Endodermal cell (in vitro differentiated cells): ENCODE measurements at regions not wholly inside any gene's neighbourhood (a gene's known extent, or its start where the extent isn't known, plus 50 kb on each side); places are given as distances from the start of the nearest gene placed in this dataset.

Experiments used
- DNase-seq: peaks from one replicate; pipeline ENCODE4 v3.0.0-alpha.2; 2017
- H3K27ac ChIP-seq: 2 replicates; pipeline ENCODE4 v1.5.1; 2013; ENCODE audit warnings: mild to moderate bottlenecking, low read depth, low read length, moderate library complexity
- H3K27me3 ChIP-seq: 2 replicates; pipeline ENCODE4 v1.6.1; 2013; ENCODE audit warnings: mild to moderate bottlenecking, low read length, moderate library complexity; ENCODE audit not compliant: insufficient read depth, control insufficient read depth, poor library complexity, severe bottlenecking
- H3K36me3 ChIP-seq: 2 replicates; pipeline ENCODE4 v1.7.0; 2013; ENCODE audit warnings: mild to moderate bottlenecking, low read length, moderate library complexity; ENCODE audit not compliant: control insufficient read depth, insufficient read depth
- H3K4me1 ChIP-seq: one replicate; pipeline ENCODE4 v1.7.0; 2013; ENCODE audit warnings: low read length; ENCODE audit not compliant: control insufficient read depth, insufficient read depth
- H3K4me3 ChIP-seq: 2 replicates; pipeline ENCODE4 v1.5.1; 2013; ENCODE audit warnings: mild to moderate bottlenecking, low read length, moderate library complexity
- H3K9ac ChIP-seq: 2 replicates; pipeline ENCODE4 v1.6.1; 2013; ENCODE audit warnings: mild to moderate bottlenecking, low read length, moderate library complexity; ENCODE audit not compliant: poor library complexity, severe bottlenecking; ENCODE audit errors: extremely low read depth
- H3K9me3 ChIP-seq: 2 replicates; pipeline ENCODE4 v1.6.1; 2013; ENCODE audit warnings: mild to moderate bottlenecking, low read length, moderate library complexity; ENCODE audit not compliant: control insufficient read depth
- H3K27ac Mint-ChIP-seq: 2 replicates; pipeline ENCODE4 v1.8.0; 2020; ENCODE audit warnings: mixed read lengths
- H3K27me3 Mint-ChIP-seq: 2 replicates; pipeline ENCODE4 v1.8.0; 2021; ENCODE audit warnings: mild to moderate bottlenecking, mixed read lengths; ENCODE audit not compliant: insufficient read depth
- H3K36me3 Mint-ChIP-seq: 2 replicates; pipeline ENCODE4 v1.8.0; 2020; ENCODE audit warnings: low read depth, mixed read lengths
- H3K4me1 Mint-ChIP-seq: 2 replicates; pipeline ENCODE4 v1.8.0; 2020; ENCODE audit warnings: mixed read lengths
- H3K4me3 Mint-ChIP-seq: 2 replicates; pipeline ENCODE4 v1.8.0; 2020; ENCODE audit warnings: mild to moderate bottlenecking, moderate library complexity, mixed read lengths
- H3K9me3 Mint-ChIP-seq: 2 replicates; pipeline ENCODE4 v1.8.0; 2020; ENCODE audit warnings: mild to moderate bottlenecking, mixed read lengths
- WGBS, 2 experiments: methylation state at CpG; one replicate each; pipeline versions ENCODE4 v1.1.5 to v1.1.7; 2013; ENCODE audit warnings: missing lambda C conversion rate in 2 of 2, mixed read lengths in 1 of 2; ENCODE audit not compliant: insufficient coverage in 1 of 2, insufficient read length in 1 of 2; 5-methylcytosine and 5-hydroxymethylcytosine counted together
- TF ChIP-seq, protein P1 (sequence below): fragments of 200-600 bp; sonication (generic); conservative IDR thresholded peaks from 2 replicates; pipeline ENCODE4 v1.5.0; 2021; ENCODE audit warnings: antibody characterized with exemption, mild to moderate bottlenecking

DNA sequence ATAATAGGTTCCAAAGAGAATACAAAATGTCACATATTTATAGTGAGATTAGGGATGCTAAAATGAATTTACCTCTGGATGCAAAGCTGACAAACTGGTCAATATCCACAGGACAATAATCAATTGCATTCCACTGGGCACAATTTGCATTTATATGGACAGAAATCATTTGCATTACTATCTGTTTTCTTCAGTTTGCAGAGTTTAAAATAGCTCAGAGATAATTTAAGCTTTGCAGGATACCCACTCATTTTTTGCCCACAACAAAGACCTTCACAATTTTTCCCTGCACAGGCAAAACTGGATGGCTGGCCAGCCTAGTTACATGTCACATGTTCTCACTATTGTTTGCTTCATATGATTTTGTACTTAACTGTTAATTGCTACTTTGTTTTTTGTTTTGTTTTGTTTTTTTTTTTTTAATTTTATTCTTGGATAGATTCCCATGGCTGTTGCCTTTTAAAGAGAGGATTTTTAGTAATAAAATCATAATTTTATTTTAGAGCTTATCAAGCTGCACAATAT lies 483.5 kb downstream of the UTRN start:
- Histone ChIP-seq H3K9me3 (no peaks in the 10 kb centered on the region), H3K36me3 (peaks cover 5% of the 10 kb centered on the region), H3K4me1 (peaks cover 11% of the 10 kb centered on the region), H3K27ac (no peak overlapping the region), H3K27me3 (no peaks in the 10 kb centered on the region), H3K4me3 (peak overlapping the region; percentile 64), H3K9ac (peak overlapping the region; percentile 30)
- TF ChIP-seq, protein P1, sequence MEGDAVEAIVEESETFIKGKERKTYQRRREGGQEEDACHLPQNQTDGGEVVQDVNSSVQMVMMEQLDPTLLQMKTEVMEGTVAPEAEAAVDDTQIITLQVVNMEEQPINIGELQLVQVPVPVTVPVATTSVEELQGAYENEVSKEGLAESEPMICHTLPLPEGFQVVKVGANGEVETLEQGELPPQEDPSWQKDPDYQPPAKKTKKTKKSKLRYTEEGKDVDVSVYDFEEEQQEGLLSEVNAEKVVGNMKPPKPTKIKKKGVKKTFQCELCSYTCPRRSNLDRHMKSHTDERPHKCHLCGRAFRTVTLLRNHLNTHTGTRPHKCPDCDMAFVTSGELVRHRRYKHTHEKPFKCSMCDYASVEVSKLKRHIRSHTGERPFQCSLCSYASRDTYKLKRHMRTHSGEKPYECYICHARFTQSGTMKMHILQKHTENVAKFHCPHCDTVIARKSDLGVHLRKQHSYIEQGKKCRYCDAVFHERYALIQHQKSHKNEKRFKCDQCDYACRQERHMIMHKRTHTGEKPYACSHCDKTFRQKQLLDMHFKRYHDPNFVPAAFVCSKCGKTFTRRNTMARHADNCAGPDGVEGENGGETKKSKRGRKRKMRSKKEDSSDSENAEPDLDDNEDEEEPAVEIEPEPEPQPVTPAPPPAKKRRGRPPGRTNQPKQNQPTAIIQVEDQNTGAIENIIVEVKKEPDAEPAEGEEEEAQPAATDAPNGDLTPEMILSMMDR = no peak
- no peak for DNase-seq
- peaks cover 35% of the 10 kb centered on the region for H3K4me1 Mint-ChIP-seq
- H3K4me3 Mint-ChIP-seq = no peak overlapping the region
- H3K27ac Mint-ChIP-seq = peak overlapping the region; percentile 13
- H3K9me3 Mint-ChIP-seq = no peaks in the 10 kb centered on the region
- H3K27me3 Mint-ChIP-seq = no peaks in the 10 kb centered on the region
- H3K36me3 Mint-ChIP-seq = peaks cover 8% of the 10 kb centered on the region

DNA sequence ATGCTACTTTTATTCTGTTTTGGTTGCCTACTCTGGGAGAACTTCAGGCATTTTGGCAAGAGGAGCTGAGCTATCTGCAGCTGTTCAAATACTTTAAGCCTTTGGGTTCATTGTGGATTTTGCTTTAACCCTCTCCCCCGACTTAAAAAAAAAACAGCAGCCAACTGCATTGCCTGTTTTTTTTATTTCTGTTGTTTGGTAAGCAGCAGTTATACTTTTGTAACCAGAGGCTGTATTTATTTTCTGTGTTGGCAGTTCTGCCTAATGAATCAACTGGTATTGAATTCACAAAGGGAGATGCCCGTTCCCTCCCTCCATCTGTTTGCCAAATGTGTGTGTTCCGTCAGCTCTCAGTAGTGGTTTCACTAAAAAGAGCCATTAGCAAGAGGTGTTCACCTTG lies 484.0 kb downstream of the UTRN start:
- Mint-ChIP-seq H3K4me3 (no peak overlapping the region), H3K9me3 (no peaks in the 10 kb centered on the region), H3K36me3 (peaks cover 12% of the 10 kb centered on the region), H3K27me3 (no peaks in the 10 kb centered on the region), H3K4me1 (peaks cover 32% of the 10 kb centered on the region), H3K27ac (peak overlapping the region; percentile 13)
- DNase-seq = no peak
- H3K9me3 ChIP-seq = no peaks in the 10 kb centered on the region
- H3K4me3 ChIP-seq = peak overlapping the region; percentile 64
- peak overlapping the region; percentile 30 for H3K9ac ChIP-seq
- no peaks in the 10 kb centered on the region for H3K27me3 ChIP-seq
- TF ChIP-seq, protein P1 = no peak
- 74% methylated on average over 3 of the region's 3 CpGs; no CpG with 5 or more reads in 1 of the 2 experiments for WGBS, 2 experiments
- H3K36me3 ChIP-seq = peaks cover 9% of the 10 kb centered on the region
- H3K27ac ChIP-seq = no peak overlapping the region
- H3K4me1 ChIP-seq = peaks cover 11% of the 10 kb centered on the region

DNA sequence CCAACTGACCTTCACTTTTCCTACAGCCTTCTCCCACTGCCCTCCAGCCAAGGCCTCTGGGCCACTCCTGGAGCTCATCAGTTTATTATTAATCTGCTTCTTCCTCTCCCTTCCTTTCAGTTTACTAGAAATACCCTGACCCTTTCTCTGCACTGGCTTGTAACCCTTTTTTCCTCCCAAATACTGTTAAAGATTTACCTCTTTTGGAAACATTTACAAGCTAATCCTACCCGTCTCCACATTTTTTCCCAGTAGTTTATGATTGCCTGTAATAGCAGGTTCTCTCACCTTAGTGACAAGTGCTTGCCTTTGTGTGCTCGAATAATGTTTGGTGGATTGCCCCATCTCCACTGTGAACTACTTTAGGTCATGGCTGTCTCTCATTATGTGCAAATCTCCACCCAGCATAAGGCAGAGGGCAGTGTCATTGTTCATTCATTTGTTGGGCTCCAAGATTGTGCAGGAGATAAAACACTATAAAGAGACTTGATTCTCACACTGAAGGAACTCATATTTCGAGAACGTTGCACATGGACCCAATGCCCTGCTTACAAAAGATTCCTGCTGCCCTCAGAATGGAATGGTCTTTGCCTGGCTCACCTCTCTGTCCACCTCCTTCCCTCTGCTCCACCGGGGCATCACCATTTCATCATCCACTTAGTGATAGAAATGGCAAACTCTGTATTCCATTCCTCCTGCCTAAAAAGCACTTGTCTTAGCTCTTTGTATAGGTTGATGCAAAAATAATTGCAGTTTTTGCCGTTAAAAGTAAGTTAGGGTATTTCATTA lies 491.1 kb downstream of the UTRN start:
- 93 to 96% methylated on average over 3 to 6 of the region's 6 CpGs for WGBS, 2 experiments
- no peak overlapping the region for H3K9ac ChIP-seq
- H3K27me3 ChIP-seq = no peaks in the 10 kb centered on the region
- Mint-ChIP-seq H3K4me1 (peaks cover 8% of the 10 kb centered on the region), H3K9me3 (no peaks in the 10 kb centered on the region), H3K27me3 (no peaks in the 10 kb centered on the region), H3K27ac (no peak overlapping the region), H3K4me3 (no peak overlapping the region), H3K36me3 (peaks cover 26% of the 10 kb centered on the region)
- no peaks in the 10 kb centered on the region for H3K9me3 ChIP-seq
- H3K36me3 ChIP-seq = peaks cover 25% of the 10 kb centered on the region
- no peak for DNase-seq
- no peak overlapping the region for H3K27ac ChIP-seq
- no peaks in the 10 kb centered on the region for H3K4me1 ChIP-seq
- TF ChIP-seq, protein P1 = no peak
- no peak overlapping the region for H3K4me3 ChIP-seq
